ENCODE measurements at regions not wholly inside any gene's neighbourhood (a gene's known extent, or its start where the extent isn't known, plus 50 kb on each side); places are given as distances from the start of the nearest gene placed in this dataset.
"Not testable (repeated sequence)": the region's sequence is repeated elsewhere in the genome, so short reads cannot be mapped to it uniquely, and the experiment has no call there.

DNA sequence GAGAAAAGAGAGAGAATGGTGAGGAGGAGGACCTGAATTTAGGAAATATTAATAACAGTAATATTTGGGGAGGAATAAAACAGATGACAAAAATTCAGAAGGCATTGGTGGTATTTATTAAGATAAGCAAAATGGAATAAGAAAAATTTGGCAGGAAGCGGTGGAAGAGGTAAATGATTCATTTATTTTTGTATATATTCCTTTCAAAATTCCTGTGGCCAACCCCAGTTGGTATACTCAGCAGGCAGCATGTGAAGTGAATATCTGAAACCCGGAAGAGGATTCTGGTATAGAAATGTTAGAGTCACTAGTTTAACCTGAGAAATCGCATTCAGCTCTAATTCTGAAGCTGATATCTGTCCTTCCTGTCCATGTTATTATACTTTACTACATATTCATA lies 792.0 kb downstream of the KCNJ2 start:
- no peak for DNase-seq

GRCh38 chr17:70968302-70968701 lies 799.0 kb downstream of the KCNJ2 start:
- no peak for DNase-seq

- DNase-seq, result no peak
Observed at GRCh38 chr17:70969521-70970034, 800.2 kb downstream of the KCNJ2 start.

- DNase-seq, result no peak
Observed at GRCh38 chr17:70976447-70976846, 807.1 kb downstream of the KCNJ2 start.

DNA sequence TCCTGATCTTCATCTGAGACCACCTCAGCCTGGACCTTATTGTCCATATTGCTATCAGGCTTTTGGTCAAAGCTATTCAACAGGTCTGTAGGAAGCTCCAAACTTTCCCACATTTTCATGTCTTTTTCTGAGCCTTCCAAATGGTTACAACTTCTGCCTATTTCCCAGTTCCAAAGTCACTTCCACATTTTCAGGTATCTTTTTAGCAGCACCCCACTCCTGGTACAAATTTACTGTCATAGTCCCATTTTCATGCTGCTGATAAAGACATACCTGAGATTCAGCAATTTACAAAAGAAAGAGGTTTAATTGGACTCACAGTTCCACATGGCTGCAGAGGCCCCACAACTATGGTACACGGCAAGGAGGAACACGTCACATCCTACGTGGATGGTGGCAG lies 815.5 kb downstream of the KCNJ2 start:
- DNase-seq, result no peak

- DNase-seq, result no peak
Observed at GRCh38 chr17:70987867-70988340, 818.6 kb downstream of the KCNJ2 start.

GRCh38 chr17:70988622-70989021 lies 819.3 kb downstream of the KCNJ2 start:
- DNase-seq, result no peak

DNA sequence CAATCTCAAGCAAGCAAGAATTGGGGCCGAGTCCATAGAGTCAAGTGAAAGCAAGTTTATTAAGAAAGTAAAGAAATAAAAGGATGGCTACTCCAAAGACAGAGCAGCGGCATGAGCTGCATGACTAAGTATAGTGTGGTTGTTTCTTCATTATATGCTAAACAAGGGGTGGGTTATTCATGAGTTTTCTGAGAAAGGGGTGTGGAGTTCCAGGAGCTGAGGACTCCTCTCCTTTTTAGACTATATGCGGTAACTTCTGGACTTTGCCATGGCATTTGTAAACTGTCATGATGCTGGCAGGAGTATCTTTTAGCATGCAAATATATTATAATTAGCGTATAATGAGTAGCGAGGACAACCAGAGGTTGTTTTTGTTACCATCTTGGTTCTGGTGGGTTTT lies 819.9 kb downstream of the KCNJ2 start:
- DNase-seq, result no peak

GRCh38 chr17:70994194-70994593 lies 824.9 kb downstream of the KCNJ2 start:
- DNase-seq, result no peak

DNA sequence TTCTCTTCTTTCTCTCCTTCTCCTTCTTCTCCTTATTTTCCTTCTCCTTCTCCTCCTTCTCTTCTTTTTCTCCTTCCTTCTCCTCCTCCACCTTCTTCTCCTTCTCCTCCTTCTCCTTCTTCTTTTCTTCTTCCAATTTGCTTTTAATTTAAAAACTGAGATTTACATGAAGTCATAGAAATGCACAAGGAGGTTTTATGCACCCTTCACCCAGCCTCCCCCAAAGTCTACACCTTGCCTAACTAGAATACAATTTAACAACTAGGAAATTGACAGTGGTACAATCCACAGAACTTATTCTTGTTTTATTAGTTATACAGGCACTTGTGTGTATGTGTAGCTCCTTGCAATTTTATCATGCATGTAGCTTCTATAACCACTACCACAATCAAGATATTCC lies 826.7 kb downstream of the KCNJ2 start:
- no peak for DNase-seq

DNA sequence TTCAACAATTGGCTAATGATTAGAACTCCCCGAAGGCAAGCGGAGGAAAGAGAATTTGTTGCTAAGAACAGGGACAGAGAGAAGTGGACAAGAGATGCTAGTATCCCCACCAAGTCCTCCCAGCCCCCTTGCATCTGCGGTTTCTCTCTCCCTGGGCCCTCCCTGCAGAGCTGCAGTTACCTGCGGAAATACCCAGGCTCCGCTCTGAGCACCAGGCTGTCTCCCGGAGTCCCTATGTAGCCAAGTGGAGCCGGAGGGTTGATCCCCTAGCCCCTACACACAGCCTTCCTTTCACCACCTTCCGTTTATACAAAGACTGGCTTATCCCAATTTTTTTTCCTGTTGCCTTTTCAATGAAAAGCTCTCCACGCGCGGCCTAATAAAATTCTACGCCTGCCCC lies 834.4 kb downstream of the KCNJ2 start:
- no peak for DNase-seq

GRCh38 chr17:71004413-71004812 lies 835.1 kb downstream of the KCNJ2 start:
- no peak for DNase-seq

- no peak for DNase-seq
Observed at GRCh38 chr17:71011391-71011790, 842.1 kb downstream of the KCNJ2 start.

DNA sequence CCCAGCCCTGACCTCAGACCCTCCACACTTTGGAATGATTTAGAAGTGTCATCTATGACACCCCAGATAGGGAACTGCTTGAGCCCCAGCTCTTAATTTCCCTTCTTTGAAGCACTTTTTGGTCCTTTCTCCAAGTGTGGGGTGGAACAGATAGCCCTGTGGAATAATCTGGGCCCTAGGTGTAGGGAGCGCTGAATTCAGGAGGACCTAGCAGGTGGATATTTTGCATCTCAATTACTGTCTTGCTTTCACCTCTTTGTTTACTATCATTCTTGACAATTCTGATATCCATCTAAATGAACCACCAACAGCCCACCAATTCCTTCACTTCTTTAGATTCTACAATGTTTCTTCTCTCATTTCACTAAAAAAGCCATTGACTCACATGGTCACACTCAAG lies 850.4 kb downstream of the KCNJ2 start:
- no peak for DNase-seq

- DNase-seq, result no peak
Observed at GRCh38 chr17:71022758-71023157, 853.4 kb downstream of the KCNJ2 start.

GRCh38 chr17:71023249-71024030 lies 854.1 kb downstream of the KCNJ2 start:
- no peak for DNase-seq

DNA sequence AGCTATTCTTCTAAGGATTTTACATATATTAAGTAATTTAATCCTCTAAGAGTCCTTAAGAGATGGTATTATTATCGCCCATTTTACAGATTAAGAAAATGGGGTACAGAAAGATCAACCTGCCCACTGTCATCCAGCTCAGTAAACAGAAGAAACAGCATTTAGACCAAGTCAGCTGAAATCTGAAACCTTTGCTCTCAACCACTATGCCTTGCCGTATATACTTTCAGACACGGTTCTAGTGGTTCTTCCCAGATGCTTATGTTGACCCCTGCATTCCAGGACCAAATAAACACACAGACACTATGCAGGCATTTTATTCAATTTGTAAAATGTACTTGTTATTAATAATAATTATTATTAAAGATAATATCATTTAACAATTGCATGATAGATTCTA lies 854.8 kb downstream of the KCNJ2 start:
- no peak for DNase-seq

- no peak for DNase-seq
Observed at GRCh38 chr17:71024969-71025368, 855.6 kb downstream of the KCNJ2 start.

GRCh38 chr17:71029246-71029645 lies 859.9 kb downstream of the KCNJ2 start:
- no peak for DNase-seq

GRCh38 chr17:71031286-71031685 lies 862.0 kb downstream of the KCNJ2 start:
- DNase-seq, result not testable (repeated sequence)

- no peak for DNase-seq
Observed at GRCh38 chr17:71032746-71033273, 863.5 kb downstream of the KCNJ2 start.

DNA sequence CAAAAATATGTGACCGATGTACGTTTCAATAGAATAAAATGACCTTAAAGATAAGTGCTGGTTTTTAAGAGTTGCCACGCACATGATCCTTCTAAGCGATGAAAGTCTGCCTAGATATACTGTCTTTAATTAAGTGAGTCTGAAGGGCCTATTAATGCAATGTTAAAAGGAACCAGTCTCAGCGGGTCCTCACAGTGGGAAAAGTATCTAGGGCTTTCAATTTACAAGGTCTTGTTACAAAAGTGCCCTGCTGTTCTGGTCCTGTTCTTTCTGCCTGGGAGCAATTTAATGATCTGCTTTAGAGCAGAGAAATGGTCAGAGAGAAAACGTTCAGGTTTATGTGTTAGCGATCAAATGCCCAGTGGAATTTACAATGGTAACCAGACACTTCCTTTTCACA lies 864.0 kb downstream of the KCNJ2 start:
- DNase-seq, result no peak

DNA sequence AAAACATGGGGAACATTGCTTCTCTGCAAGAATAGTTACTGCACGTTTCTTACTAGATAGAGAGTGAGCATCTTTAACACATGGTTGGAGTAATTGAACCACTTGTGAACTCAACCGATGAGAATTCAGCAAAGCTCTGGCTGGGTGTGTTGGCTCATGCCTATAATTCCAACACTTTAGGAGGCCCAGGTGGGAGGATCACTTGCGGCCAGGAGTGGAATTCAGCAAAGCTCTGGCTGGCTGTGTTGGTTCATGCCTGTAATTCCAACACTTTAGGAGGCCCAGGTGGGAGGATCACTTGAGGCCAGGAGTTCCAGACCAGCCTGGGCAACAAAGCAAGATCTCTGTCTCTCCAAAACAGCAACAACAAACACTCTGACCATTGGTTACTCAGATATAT lies 865.9 kb downstream of the KCNJ2 start:
- DNase-seq, result no peak

- no peak for DNase-seq
Observed at GRCh38 chr17:71037386-71037785, 868.1 kb downstream of the KCNJ2 start.

DNA sequence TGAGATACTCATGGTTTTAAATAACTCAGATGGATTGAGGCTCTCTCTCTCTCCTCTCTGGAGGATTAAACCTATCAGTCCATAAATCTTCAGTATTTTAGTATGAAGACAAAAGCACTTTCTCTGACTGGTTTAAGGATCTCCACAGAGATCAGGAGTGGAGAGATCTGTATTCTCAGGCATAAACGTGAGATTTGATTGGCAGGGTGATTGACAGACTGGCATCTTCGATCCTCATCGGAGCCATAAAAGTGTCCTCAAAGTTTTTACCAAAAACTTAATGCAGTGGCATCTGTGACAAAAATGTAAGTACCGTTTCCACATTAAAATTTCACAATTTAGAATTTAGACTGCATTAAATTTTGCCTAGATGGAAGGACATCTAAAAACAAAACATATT lies 870.1 kb downstream of the KCNJ2 start:
- no peak for DNase-seq
